ENCODE measurements at regions not wholly inside any gene's neighbourhood (a gene's known extent, or its start where the extent isn't known, plus 50 kb on each side); places are given as distances from the start of the nearest gene placed in this dataset.

- intact Hi-C loops (cut with micrococcal nuclease; ENCODE audit: unreplicated experiment): no loop called here
- no peak overlapping the region for H3K27ac Mint-ChIP-seq (ENCODE audit: unreplicated experiment)
- no peak for DNase-seq
- no peaks in the 10 kb centered on the region for H3K27me3 Mint-ChIP-seq (ENCODE audit: unreplicated experiment)
- no peaks in the 10 kb centered on the region for H3K4me1 Mint-ChIP-seq (ENCODE audit: low read depth, unreplicated experiment)
- no peak overlapping the region for H3K4me3 Mint-ChIP-seq (ENCODE audit: low read depth, unreplicated experiment)
- H3K9me3 Mint-ChIP-seq (ENCODE audit: low read depth, unreplicated experiment): peaks cover 5% of the 10 kb centered on the region
- BruUV-seq (replicated peaks): no TSS peak
- H3K36me3 Mint-ChIP-seq (ENCODE audit: insufficient read depth, unreplicated experiment): no peaks in the 10 kb centered on the region
- CTCF ChIA-PET: interaction anchor here (0.6 kb wide), 1 partner anchor 431 kb away, joined by 4 read pairs; no protein-coding TSS in a partner anchor
- no peak for TF ChIP-seq CTCF (IDR thresholded peaks at IDR 0.05; ENCODE audit: unreplicated experiment)
These were observed 1191.0 kb upstream of the TMEM132C start for GRCh38 chr12:127075981-127076380.

- intact Hi-C loops (cut with micrococcal nuclease; ENCODE audit: unreplicated experiment): no loop called here
- CTCF ChIA-PET: no interaction called here
- Mint-ChIP-seq H3K4me3 (ENCODE audit: low read depth, unreplicated experiment) (no peak overlapping the region), H3K27ac (ENCODE audit: unreplicated experiment) (no peak overlapping the region), H3K9me3 (ENCODE audit: low read depth, unreplicated experiment) (peaks cover 2% of the 10 kb centered on the region), H3K4me1 (ENCODE audit: low read depth, unreplicated experiment) (no peaks in the 10 kb centered on the region), H3K36me3 (ENCODE audit: insufficient read depth, unreplicated experiment) (no peaks in the 10 kb centered on the region), H3K27me3 (ENCODE audit: unreplicated experiment) (no peaks in the 10 kb centered on the region)
- BruUV-seq (replicated peaks): no TSS peak
- no peak for TF ChIP-seq CTCF (IDR thresholded peaks at IDR 0.05; ENCODE audit: unreplicated experiment)
- DNase-seq: no peak
These were observed 1189.5 kb upstream of the TMEM132C start for GRCh38 chr12:127077262-127078045.

GRCh38 chr12:127078577-127079350, 1188.2 kb upstream of the TMEM132C start:
- no peak overlapping the region for H3K4me3 Mint-ChIP-seq (ENCODE audit: low read depth, unreplicated experiment)
- no peaks in the 10 kb centered on the region for H3K4me1 Mint-ChIP-seq (ENCODE audit: low read depth, unreplicated experiment)
- no TSS peak for BruUV-seq (replicated peaks)
- CTCF ChIA-PET: no interaction called here
- intact Hi-C loops (cut with micrococcal nuclease; ENCODE audit: unreplicated experiment): no loop called here
- H3K27ac Mint-ChIP-seq (ENCODE audit: unreplicated experiment): no peak overlapping the region
- no peak for TF ChIP-seq CTCF (IDR thresholded peaks at IDR 0.05; ENCODE audit: unreplicated experiment)
- H3K27me3 Mint-ChIP-seq (ENCODE audit: unreplicated experiment): no peaks in the 10 kb centered on the region
- H3K36me3 Mint-ChIP-seq (ENCODE audit: insufficient read depth, unreplicated experiment): no peaks in the 10 kb centered on the region
- no peak for DNase-seq
- peaks cover 2% of the 10 kb centered on the region for H3K9me3 Mint-ChIP-seq (ENCODE audit: low read depth, unreplicated experiment)

GRCh38 chr12:127079636-127080035, 1187.3 kb upstream of the TMEM132C start:
- H3K4me3 Mint-ChIP-seq (ENCODE audit: low read depth, unreplicated experiment): no peak overlapping the region
- intact Hi-C loops (cut with micrococcal nuclease; ENCODE audit: unreplicated experiment): no loop called here
- no TSS peak for BruUV-seq (replicated peaks)

More at GRCh38 chr12:127079636-127080035, 1187.3 kb upstream of the TMEM132C start:
- CTCF ChIA-PET: no interaction called here
- no peak for TF ChIP-seq CTCF (IDR thresholded peaks at IDR 0.05; ENCODE audit: unreplicated experiment)
- DNase-seq: no peak
- Mint-ChIP-seq H3K9me3 (ENCODE audit: low read depth, unreplicated experiment) (peaks cover 2% of the 10 kb centered on the region), H3K27me3 (ENCODE audit: unreplicated experiment) (no peaks in the 10 kb centered on the region), H3K4me1 (ENCODE audit: low read depth, unreplicated experiment) (no peaks in the 10 kb centered on the region), H3K27ac (ENCODE audit: unreplicated experiment) (no peak overlapping the region), H3K36me3 (ENCODE audit: insufficient read depth, unreplicated experiment) (no peaks in the 10 kb centered on the region)
